ENCODE measurements at regions not wholly inside any gene's neighbourhood (a gene's known extent, or its start where the extent isn't known, plus 50 kb on each side); places are given as distances from the start of the nearest gene placed in this dataset.

DNA sequence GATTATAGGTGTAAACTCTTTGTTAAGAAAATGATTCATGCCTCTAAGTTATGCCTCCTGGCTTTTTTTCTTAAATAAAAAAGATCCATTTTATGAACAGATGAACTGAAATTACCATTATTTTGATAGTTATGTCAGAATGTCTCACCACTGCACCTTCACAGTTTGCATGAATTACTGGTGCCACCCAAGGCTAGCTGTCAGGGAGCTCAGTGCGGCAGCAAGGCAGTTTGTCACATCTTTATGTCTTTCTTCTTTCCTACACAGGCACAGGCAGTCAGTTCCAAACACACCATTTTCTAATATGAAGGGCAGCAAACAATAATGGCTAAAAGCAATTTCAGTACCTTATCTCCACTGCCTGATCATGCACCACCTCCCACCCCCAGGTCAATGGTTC is 147.7 kb downstream of the SREK1 start:
- TF ChIP-seq CTCF (IDR thresholded peaks at IDR 0.05) = no peak
- no peak for TF ChIP-seq POLR2A (IDR thresholded peaks at IDR 0.05)
